GM12872 (cell line): ENCODE measurements at regions not wholly inside any gene's neighbourhood (a gene's known extent, or its start where the extent isn't known, plus 50 kb on each side); places are given as distances from the start of the nearest gene placed in this dataset.

ENCODE experiments used
- TF ChIP-seq, protein P1 (sequence below): IDR thresholded peaks from 3 replicates; pipeline ENCODE4 v1.5.1; 2011; ENCODE audit warnings: low read depth, mild to moderate bottlenecking, low read length, moderate library complexity; ENCODE audit not compliant: insufficient read depth

DNA sequence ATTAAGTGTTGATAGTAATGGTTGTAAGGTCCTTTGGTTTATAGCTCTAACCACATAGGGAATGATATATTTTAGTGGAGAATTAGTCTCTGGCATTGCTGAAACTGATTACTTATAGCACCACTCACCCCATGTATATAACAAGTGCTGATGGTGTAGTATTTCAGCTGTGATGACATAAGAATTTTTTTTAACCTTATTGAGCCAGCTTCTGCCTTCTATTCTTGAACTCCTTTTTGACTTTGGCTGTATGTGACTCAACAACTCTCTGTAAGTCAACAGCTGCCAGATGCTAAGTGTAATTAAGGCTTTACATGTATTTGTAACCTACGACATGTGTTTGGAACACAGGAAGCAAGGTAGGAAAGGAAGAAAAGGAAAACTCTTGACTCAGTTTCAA is 929.6 kb upstream of the WWC1 start:
- TF ChIP-seq, protein P1, sequence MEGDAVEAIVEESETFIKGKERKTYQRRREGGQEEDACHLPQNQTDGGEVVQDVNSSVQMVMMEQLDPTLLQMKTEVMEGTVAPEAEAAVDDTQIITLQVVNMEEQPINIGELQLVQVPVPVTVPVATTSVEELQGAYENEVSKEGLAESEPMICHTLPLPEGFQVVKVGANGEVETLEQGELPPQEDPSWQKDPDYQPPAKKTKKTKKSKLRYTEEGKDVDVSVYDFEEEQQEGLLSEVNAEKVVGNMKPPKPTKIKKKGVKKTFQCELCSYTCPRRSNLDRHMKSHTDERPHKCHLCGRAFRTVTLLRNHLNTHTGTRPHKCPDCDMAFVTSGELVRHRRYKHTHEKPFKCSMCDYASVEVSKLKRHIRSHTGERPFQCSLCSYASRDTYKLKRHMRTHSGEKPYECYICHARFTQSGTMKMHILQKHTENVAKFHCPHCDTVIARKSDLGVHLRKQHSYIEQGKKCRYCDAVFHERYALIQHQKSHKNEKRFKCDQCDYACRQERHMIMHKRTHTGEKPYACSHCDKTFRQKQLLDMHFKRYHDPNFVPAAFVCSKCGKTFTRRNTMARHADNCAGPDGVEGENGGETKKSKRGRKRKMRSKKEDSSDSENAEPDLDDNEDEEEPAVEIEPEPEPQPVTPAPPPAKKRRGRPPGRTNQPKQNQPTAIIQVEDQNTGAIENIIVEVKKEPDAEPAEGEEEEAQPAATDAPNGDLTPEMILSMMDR, result no peak

DNA sequence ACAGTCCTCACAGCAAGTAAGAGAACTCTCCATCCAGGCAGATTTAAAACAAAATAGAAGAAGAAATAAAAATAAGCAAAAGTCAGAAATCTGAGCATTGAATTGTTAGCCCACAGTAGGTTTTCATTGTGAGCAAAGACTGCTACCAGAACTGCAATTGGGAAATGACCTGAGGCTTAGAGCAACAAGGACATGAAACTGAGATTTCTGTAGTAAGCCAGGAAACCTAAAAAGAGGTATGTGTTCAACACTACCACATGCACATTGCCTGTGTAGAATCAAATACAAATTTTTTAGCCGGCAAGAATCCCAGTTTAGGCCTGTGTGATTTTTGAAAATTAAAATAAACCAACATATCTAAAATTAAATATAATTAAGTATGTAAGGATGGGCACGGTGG is 928.4 kb upstream of the WWC1 start:
- TF ChIP-seq, protein P1, result no peak

DNA sequence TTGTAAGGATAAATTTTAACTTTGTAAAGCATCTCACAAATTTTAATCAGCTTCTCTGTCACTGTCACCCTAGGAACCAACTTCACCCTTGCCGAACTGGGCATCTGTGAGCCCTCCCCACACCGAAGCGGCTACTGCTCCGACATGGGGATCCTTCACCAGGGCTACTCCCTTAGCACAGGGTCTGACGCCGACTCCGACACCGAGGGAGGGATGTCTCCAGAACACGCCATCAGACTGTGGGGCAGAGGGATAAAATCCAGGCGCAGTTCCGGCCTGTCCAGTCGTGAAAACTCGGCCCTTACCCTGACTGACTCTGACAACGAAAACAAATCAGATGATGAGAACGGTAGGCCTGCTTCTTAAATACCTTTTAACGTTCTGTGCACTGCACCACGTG is 916.3 kb upstream of the WWC1 start:
- TF ChIP-seq, protein P1, result no peak

DNA sequence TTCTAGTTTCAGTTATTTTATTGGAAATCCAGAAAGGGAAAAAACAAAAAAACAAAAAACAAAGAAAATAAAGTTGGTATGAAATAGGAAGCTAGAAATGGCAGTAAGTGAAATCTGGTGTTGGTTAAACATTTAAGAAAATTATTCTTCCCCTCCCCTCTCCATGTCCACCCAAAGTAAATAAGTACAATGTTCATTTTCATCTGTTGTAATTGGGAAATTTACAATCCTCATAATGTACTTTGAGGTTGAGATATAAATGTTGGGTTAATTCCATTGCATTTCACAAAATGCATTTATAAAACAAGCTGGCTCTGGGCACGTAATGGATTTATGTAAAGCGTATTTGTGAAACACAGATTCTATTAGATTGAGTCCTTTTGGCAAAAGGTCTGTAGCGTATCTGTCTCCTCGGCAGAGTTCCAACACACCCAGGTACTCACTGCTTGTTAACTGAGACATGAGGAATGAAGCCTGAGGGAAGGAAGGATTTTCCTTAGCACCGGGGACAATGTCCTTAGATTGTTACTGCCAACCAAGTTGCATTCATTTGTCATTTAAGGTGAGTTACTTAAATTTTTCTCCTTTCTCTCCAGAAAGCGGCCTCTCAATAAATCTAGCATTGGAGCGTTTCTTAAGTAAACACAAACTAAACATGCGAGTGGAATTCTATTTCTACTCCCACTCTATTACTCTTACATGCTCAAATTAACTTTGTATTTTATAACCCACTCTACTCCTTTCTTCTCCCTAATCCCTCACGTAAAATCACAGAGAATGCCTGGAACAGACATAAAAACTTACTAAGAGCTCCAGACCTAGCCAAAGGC is 912.3 kb upstream of the WWC1 start:
- TF ChIP-seq, protein P1, result no peak

DNA sequence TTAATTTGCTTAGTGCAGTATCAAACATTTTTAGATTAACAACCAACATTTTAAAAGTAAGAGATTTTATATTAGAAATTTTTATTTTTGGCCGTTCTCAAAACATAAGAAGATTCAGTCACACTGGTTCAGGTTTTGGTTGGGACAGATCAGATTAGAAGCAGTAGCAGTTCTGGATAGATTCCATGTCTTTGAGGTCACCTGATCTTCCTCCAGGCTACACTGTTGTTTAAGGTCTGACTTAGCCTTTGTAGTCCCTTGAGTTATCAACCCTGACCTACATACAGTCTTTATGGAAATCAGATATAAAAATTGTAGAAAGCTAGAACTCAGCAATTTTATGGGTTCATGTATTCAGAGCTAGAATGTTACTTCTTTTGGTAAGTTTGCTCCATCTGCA is 910.0 kb upstream of the WWC1 start:
- TF ChIP-seq, protein P1, result no peak

DNA sequence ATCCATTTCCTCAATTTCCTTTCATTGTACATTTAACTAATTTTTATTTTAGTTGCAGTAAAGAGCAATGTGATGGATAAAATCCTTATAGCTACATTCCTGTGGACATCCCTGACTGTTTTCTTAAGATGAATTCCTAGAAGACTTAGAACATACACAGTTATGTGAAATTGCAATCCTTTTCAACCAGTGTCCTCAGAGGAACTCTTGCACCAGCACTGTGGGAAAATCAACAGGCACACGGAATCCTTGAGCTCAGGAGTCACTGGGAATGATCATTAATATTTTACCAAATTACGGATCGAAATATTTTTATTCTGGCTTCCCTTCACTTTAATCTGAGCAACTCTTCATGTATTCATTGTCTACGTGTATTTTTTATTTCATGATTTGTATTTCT is 901.9 kb upstream of the WWC1 start:
- TF ChIP-seq, protein P1, result no peak

DNA sequence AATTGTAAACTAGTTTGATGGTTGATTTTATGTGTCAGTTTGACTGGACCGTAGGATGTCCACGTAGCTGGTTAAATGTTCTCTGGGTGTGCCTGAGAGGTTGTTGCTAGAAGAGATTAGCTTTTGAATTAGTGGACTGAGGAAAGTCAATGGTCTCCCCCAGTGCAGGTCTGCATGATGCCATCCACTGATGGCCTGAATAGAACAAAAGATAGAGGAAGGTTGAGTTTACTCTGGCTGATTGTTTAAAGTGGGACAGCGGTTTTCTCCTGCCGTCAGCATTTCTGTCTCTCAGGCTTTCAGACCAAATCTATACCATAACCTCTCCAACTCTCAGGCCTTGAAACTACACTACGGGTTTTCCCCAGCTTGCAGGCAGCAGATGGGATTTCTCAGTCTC is 899.2 kb upstream of the WWC1 start:
- TF ChIP-seq, protein P1, result no peak
